Tibial nerve (tissue), 4 donors: ENCODE measurements at regions not wholly inside any gene's neighbourhood (a gene's known extent, or its start where the extent isn't known, plus 50 kb on each side); places are given as distances from the start of the nearest gene placed in this dataset.

Source experiments
- DNase-seq, 2 donors: peaks; one replicate each; pipeline ENCODE4 v3.0.0-alpha.2; 2019; ENCODE audit warnings: low spot score in 2 of 2
- H3K27ac ChIP-seq, 4 donors: fragments of 200-600 bp; sonication (generic) in 3 of 4; one replicate each; pipeline ENCODE4 v1.5.1; 2017 to 2019; ENCODE audit warnings: mild to moderate bottlenecking in 1 of 4
- H3K27me3 ChIP-seq, 2 donors: fragments of 200-600 bp; sonication (generic) in 1 of 2; one replicate each; pipeline versions ENCODE4 v1.5.1 to v1.6.0; 2017 to 2019
- H3K36me3 ChIP-seq, 3 donors: fragments of 200-600 bp; sonication (generic); one replicate each; pipeline ENCODE4 v1.5.1; 2018 to 2019
- H3K4me1 ChIP-seq, 4 donors: fragments of 200-600 bp; sonication (generic) in 3 of 4; one replicate each; pipeline ENCODE4 v1.5.1; 2017 to 2019
- H3K4me3 ChIP-seq, 4 donors: fragments of 200-600 bp; sonication (generic) in 3 of 4; one replicate each; pipeline ENCODE4 v1.5.1; 2017 to 2019; ENCODE audit warnings: mild to moderate bottlenecking in 1 of 4, moderate library complexity in 1 of 4
- H3K9me3 ChIP-seq, 4 donors: fragments of 200-600 bp; sonication (generic) in 3 of 4; one replicate each; pipeline ENCODE4 v1.5.1; 2017 to 2019
- CTCF ChIP-seq, 5 experiments: fragments of 200-600 bp in 3 of 5; fragments of 450-650 bp in 2 of 5; sonication (generic) in 3 of 5; IDR thresholded peaks; one replicate each; pipeline ENCODE4 v1.5.1; 2016 to 2019; ENCODE audit warnings: antibody characterized with exemption in 5 of 5, mild to moderate bottlenecking in 3 of 5, moderate library complexity in 2 of 5
- EP300 ChIP-seq, 2 donors: sonication (generic); formaldehyde crosslinking; IDR thresholded peaks; one replicate each; pipeline ENCODE4 v1.6.1; 2017; ENCODE audit warnings: antibody characterized with exemption in 2 of 2, mild to moderate bottlenecking in 1 of 2
- POLR2A ChIP-seq, 2 donors: fragments of 450-650 bp; IDR thresholded peaks; one replicate each; pipeline ENCODE4 v1.6.1; 2017; ENCODE audit warnings: antibody characterized with exemption in 2 of 2, mild to moderate bottlenecking in 2 of 2, moderate library complexity in 2 of 2
- WGBS, 2 donors: methylation state at CpG; one replicate each; pipeline ENCODE4 v1.1.5; 2018; 5-methylcytosine and 5-hydroxymethylcytosine counted together

GRCh38 chr6:18567380-18567779, 180.2 kb downstream of the RNF144B start:
- Histone ChIP-seq H3K4me1 (no peaks in the 10 kb centered on the region), H3K9me3 (peaks cover 0 to 7% (median 0%) of the 10 kb centered on the region in 4 donors), H3K27ac (no peak overlapping the region), H3K36me3 (no peaks in the 10 kb centered on the region), H3K4me3 (no peak overlapping the region), H3K27me3 (no peaks in the 10 kb centered on the region)
- no peak for DNase-seq
- TF ChIP-seq EP300 (IDR thresholded peaks at IDR 0.05) (no peak), CTCF (IDR thresholded peaks at IDR 0.05) (no peak), POLR2A (IDR thresholded peaks at IDR 0.05) (no peak)
- WGBS, 2 donors, result 93 to 97% methylated on average over 2 of the region's 2 CpGs

GRCh38 chr6:18577491-18577890, 190.3 kb downstream of the RNF144B start:
- WGBS, 2 donors, result 32 to 51% methylated on average over 2 of the region's 2 CpGs
- DNase-seq, result no peak
- Histone ChIP-seq H3K27me3 (no peaks in the 10 kb centered on the region), H3K36me3 (no peaks in the 10 kb centered on the region), H3K9me3 (no peaks in the 10 kb centered on the region), H3K4me3 (no peak overlapping the region), H3K4me1 (no peaks in the 10 kb centered on the region), H3K27ac (no peak overlapping the region)
- TF ChIP-seq POLR2A (IDR thresholded peaks at IDR 0.05) (no peak), CTCF (IDR thresholded peaks at IDR 0.05) (no peak), EP300 (IDR thresholded peaks at IDR 0.05) (no peak)

GRCh38 chr6:18579166-18579565, 192.0 kb downstream of the RNF144B start:
- Histone ChIP-seq H3K36me3 (no peaks in the 10 kb centered on the region), H3K27me3 (no peaks in the 10 kb centered on the region), H3K9me3 (no peaks in the 10 kb centered on the region), H3K4me3 (no peak overlapping the region), H3K27ac (no peak overlapping the region), H3K4me1 (no peaks in the 10 kb centered on the region)
- 65 to 72% methylated on average over 2 of the region's 2 CpGs for WGBS, 2 donors
- TF ChIP-seq EP300 (IDR thresholded peaks at IDR 0.05) (no peak), POLR2A (IDR thresholded peaks at IDR 0.05) (no peak), CTCF (IDR thresholded peaks at IDR 0.05) (no peak)
- no peak for DNase-seq

GRCh38 chr6:18579869-18580268, 192.7 kb downstream of the RNF144B start:
- TF ChIP-seq CTCF (IDR thresholded peaks at IDR 0.05) (no peak), EP300 (IDR thresholded peaks at IDR 0.05) (no peak), POLR2A (IDR thresholded peaks at IDR 0.05) (no peak)
- WGBS, 2 donors, result 54 to 69% methylated on average over 1 of the region's 1 CpG

DNA sequence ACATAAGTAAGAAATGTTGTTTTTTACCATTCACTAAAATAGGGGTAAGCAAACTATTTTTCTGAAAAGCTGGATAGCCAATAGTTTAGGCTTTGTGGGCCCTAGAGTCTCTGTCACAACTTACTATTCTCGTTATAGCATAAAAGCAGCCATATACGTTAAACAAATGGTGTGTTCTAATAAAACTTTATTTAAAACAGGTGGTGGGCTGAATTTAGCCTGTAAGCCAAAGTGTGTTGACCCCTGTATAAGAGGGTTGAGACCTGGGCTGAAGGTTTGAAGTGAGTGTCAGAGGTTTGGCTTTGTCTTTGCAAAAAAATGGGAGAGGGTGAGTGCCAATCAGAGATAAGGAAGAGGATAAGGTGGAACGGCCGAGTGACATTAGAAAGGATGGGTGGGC, 197.2 kb downstream of the RNF144B start:
- Histone ChIP-seq H3K9me3 (no peaks in the 10 kb centered on the region), H3K36me3 (no peaks in the 10 kb centered on the region), H3K4me1 (peaks cover 0 to 4% (median 0%) of the 10 kb centered on the region in 4 donors), H3K4me3 (no peak overlapping the region), H3K27me3 (no peaks in the 10 kb centered on the region), H3K27ac (no peak overlapping the region)
- WGBS, 2 donors, result 73 to 79% methylated on average over 4 of the region's 4 CpGs
- no peak for DNase-seq
- no peak for TF ChIP-seq CTCF (IDR thresholded peaks at IDR 0.05)

More at GRCh38 chr6:18579869-18580268, 192.7 kb downstream of the RNF144B start:
- DNase-seq, result no peak
- Histone ChIP-seq H3K27me3 (no peaks in the 10 kb centered on the region), H3K27ac (no peak overlapping the region), H3K4me3 (no peak overlapping the region), H3K9me3 (no peaks in the 10 kb centered on the region), H3K4me1 (peaks cover 0 to 4% (median 0%) of the 10 kb centered on the region in 4 donors), H3K36me3 (no peaks in the 10 kb centered on the region)
